Endodermal cell (in vitro differentiated cells): ENCODE measurements at regions not wholly inside any gene's neighbourhood (a gene's known extent, or its start where the extent isn't known, plus 50 kb on each side); places are given as distances from the start of the nearest gene placed in this dataset.
"Not testable (repeated sequence)": the region's sequence is repeated elsewhere in the genome, so short reads cannot be mapped to it uniquely, and the experiment has no call there.

ENCODE experiments used
- DNase-seq: peaks from one replicate; pipeline ENCODE4 v3.0.0-alpha.2; 2017
- H3K27ac ChIP-seq: 2 replicates; pipeline ENCODE4 v1.5.1; 2013; ENCODE audit warnings: mild to moderate bottlenecking, low read depth, low read length, moderate library complexity
- H3K27me3 ChIP-seq: 2 replicates; pipeline ENCODE4 v1.6.1; 2013; ENCODE audit warnings: mild to moderate bottlenecking, low read length, moderate library complexity; ENCODE audit not compliant: insufficient read depth, control insufficient read depth, poor library complexity, severe bottlenecking
- H3K36me3 ChIP-seq: 2 replicates; pipeline ENCODE4 v1.7.0; 2013; ENCODE audit warnings: mild to moderate bottlenecking, low read length, moderate library complexity; ENCODE audit not compliant: control insufficient read depth, insufficient read depth
- H3K4me1 ChIP-seq: one replicate; pipeline ENCODE4 v1.7.0; 2013; ENCODE audit warnings: low read length; ENCODE audit not compliant: control insufficient read depth, insufficient read depth
- H3K4me3 ChIP-seq: 2 replicates; pipeline ENCODE4 v1.5.1; 2013; ENCODE audit warnings: mild to moderate bottlenecking, low read length, moderate library complexity
- H3K9ac ChIP-seq: 2 replicates; pipeline ENCODE4 v1.6.1; 2013; ENCODE audit warnings: mild to moderate bottlenecking, low read length, moderate library complexity; ENCODE audit not compliant: poor library complexity, severe bottlenecking; ENCODE audit errors: extremely low read depth
- H3K9me3 ChIP-seq: 2 replicates; pipeline ENCODE4 v1.6.1; 2013; ENCODE audit warnings: mild to moderate bottlenecking, low read length, moderate library complexity; ENCODE audit not compliant: control insufficient read depth
- H3K27ac Mint-ChIP-seq: 2 replicates; pipeline ENCODE4 v1.8.0; 2020; ENCODE audit warnings: mixed read lengths
- H3K27me3 Mint-ChIP-seq: 2 replicates; pipeline ENCODE4 v1.8.0; 2021; ENCODE audit warnings: mild to moderate bottlenecking, mixed read lengths; ENCODE audit not compliant: insufficient read depth
- H3K36me3 Mint-ChIP-seq: 2 replicates; pipeline ENCODE4 v1.8.0; 2020; ENCODE audit warnings: low read depth, mixed read lengths
- H3K4me1 Mint-ChIP-seq: 2 replicates; pipeline ENCODE4 v1.8.0; 2020; ENCODE audit warnings: mixed read lengths
- H3K4me3 Mint-ChIP-seq: 2 replicates; pipeline ENCODE4 v1.8.0; 2020; ENCODE audit warnings: mild to moderate bottlenecking, moderate library complexity, mixed read lengths
- H3K9me3 Mint-ChIP-seq: 2 replicates; pipeline ENCODE4 v1.8.0; 2020; ENCODE audit warnings: mild to moderate bottlenecking, mixed read lengths
- CTCF ChIP-seq: fragments of 200-600 bp; sonication (generic); conservative IDR thresholded peaks from 2 replicates; pipeline ENCODE4 v1.5.0; 2021; ENCODE audit warnings: antibody characterized with exemption, mild to moderate bottlenecking
- WGBS, 2 experiments: methylation state at CpG; one replicate each; pipeline versions ENCODE4 v1.1.5 to v1.1.7; 2013; ENCODE audit warnings: missing lambda C conversion rate in 2 of 2, mixed read lengths in 1 of 2; ENCODE audit not compliant: insufficient coverage in 1 of 2, insufficient read length in 1 of 2; 5-methylcytosine and 5-hydroxymethylcytosine counted together

DNA sequence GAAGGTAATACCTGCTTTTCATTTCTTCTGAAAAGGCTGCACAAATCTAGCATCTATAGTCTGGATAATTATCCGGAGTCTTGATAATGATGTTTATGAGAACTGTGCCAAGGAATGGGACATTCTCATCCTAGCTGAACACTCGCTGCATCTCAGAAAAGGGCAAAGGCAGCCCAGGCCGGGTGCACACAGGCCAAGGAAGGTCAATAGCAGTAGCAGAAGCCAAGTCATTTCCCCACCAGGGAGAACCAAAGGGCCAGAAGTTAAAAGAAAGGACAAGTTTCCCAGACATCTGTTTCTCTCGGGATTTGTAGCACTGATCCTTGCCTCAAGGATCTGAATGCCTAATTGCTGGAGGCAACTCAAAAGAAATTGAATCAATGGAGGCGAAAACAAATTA, 66.1 kb upstream of the ANKRD55 start:
- Histone ChIP-seq H3K9ac (no peak overlapping the region), H3K9me3 (no peaks in the 10 kb centered on the region), H3K36me3 (no peaks in the 10 kb centered on the region), H3K27me3 (peaks cover 3% of the 10 kb centered on the region), H3K4me3 (no peak overlapping the region), H3K4me1 (no peaks in the 10 kb centered on the region), H3K27ac (no peak overlapping the region)
- WGBS, 2 experiments, result 86 to 87% methylated on average over 4 to 5 of the region's 5 CpGs
- no peak for TF ChIP-seq CTCF
- Mint-ChIP-seq H3K9me3 (peaks cover 19% of the 10 kb centered on the region), H3K27ac (no peak overlapping the region), H3K4me3 (no peak overlapping the region), H3K4me1 (no peaks in the 10 kb centered on the region), H3K27me3 (peaks cover 45% of the 10 kb centered on the region), H3K36me3 (no peaks in the 10 kb centered on the region)
- no peak for DNase-seq

- Mint-ChIP-seq H3K9me3 (peaks cover 25% of the 10 kb centered on the region), H3K27me3 (peaks cover 50% of the 10 kb centered on the region), H3K4me3 (no peak overlapping the region), H3K27ac (no peak overlapping the region), H3K36me3 (no peaks in the 10 kb centered on the region), H3K4me1 (no peaks in the 10 kb centered on the region)
- Histone ChIP-seq H3K36me3 (no peaks in the 10 kb centered on the region), H3K4me3 (no peak overlapping the region), H3K27ac (no peak overlapping the region), H3K27me3 (peaks cover 10% of the 10 kb centered on the region), H3K9ac (no peak overlapping the region), H3K9me3 (no peaks in the 10 kb centered on the region), H3K4me1 (no peaks in the 10 kb centered on the region)
- DNase-seq, result no peak
- WGBS, 2 experiments, result 94 to 98% methylated on average over 6 to 8 of the region's 8 CpGs
- TF ChIP-seq CTCF, result no peak
These were observed 65.4 kb upstream of the ANKRD55 start for GRCh38 chr5:56298336-56299090.

DNA sequence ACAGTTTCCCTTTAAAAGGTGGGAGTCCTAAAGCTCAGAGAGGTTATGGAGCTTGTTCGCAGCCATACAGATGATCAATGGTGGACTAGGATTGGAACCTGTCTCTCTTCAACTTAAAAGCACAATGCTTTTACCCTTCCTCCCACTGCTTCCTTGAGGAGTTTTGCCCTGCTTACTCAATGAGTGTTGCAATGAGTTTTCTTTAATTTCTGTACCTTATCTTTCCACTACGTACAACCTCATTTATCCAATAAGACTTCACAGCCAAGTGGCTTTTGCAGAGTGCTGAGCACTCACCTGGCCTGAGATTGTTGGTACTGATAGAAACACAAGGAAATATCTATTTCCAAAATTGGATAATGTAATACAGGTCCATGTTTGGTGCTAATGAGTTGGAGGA, 64.7 kb upstream of the ANKRD55 start:
- no peak overlapping the region for H3K27ac ChIP-seq
- peaks cover 55% of the 10 kb centered on the region for H3K27me3 Mint-ChIP-seq
- no peak overlapping the region for H3K4me3 Mint-ChIP-seq
- H3K36me3 Mint-ChIP-seq, result no peaks in the 10 kb centered on the region
- H3K27ac Mint-ChIP-seq, result no peak overlapping the region
- DNase-seq, result no peak
- no peaks in the 10 kb centered on the region for H3K4me1 ChIP-seq
- no peaks in the 10 kb centered on the region for H3K9me3 ChIP-seq
- no peaks in the 10 kb centered on the region for H3K36me3 ChIP-seq
- no peak for TF ChIP-seq CTCF
- WGBS, 2 experiments, result 0 to 52% methylated on average over 1 to 2 of the region's 2 CpGs
- H3K27me3 ChIP-seq, result peaks cover 11% of the 10 kb centered on the region
- no peak overlapping the region for H3K9ac ChIP-seq
- H3K4me1 Mint-ChIP-seq, result no peaks in the 10 kb centered on the region
- no peak overlapping the region for H3K4me3 ChIP-seq
- H3K9me3 Mint-ChIP-seq, result peaks cover 29% of the 10 kb centered on the region

DNA sequence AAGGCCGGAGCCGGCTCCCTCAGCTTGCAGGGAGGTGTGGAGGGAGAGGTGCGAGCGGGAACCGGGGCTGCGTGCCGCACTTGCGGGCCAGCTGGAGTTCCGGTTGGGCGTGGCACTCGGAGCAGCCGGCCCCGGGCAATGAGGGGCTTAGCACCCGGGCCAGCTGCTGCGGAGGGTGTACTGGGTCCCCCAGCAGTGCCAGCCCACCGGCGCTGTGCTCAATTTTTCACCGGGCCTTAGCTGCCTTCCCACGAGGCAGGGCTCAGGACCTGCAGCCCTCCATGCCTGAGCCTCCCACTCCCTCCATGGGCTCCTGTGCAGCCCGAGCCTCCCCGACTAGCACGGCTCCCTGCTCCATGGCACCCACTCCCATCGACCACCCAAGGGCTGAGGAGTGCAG, 62.2 kb upstream of the ANKRD55 start:
- H3K27me3 ChIP-seq, result peaks cover 31% of the 10 kb centered on the region
- not testable (repeated sequence) for H3K36me3 Mint-ChIP-seq, H3K9ac ChIP-seq, H3K4me3 ChIP-seq, H3K9me3 ChIP-seq, DNase-seq, H3K27ac ChIP-seq, H3K4me1 Mint-ChIP-seq, H3K4me3 Mint-ChIP-seq, H3K36me3 ChIP-seq, H3K27ac Mint-ChIP-seq, H3K4me1 ChIP-seq
- H3K27me3 Mint-ChIP-seq, result peaks cover 70% of the 10 kb centered on the region
- peaks cover 29% of the 10 kb centered on the region for H3K9me3 Mint-ChIP-seq
- 90 to 96% methylated on average over 4 to 11 of the region's 23 CpGs for WGBS, 2 experiments
